Progenitor cell of endocrine pancreas (in vitro differentiated cells): ENCODE measurements at regions not wholly inside any gene's neighbourhood (a gene's known extent, or its start where the extent isn't known, plus 50 kb on each side); places are given as distances from the start of the nearest gene placed in this dataset.

Experiments
- DNase-seq: peaks from one replicate; pipeline ENCODE4 v3.0.0; 2021; ENCODE audit warnings: low spot score; ENCODE audit not compliant: unreplicated experiment
- H3K27ac Mint-ChIP-seq: 2 replicates; pipeline ENCODE4 v1.8.0; 2021; ENCODE audit warnings: mild to moderate bottlenecking, moderate library complexity, mixed read lengths
- H3K27me3 Mint-ChIP-seq: 2 replicates; pipeline ENCODE4 v1.8.0; 2021; ENCODE audit warnings: mixed read lengths
- H3K36me3 Mint-ChIP-seq: 2 replicates; pipeline ENCODE4 v1.8.0; 2022; ENCODE audit warnings: mixed read lengths; ENCODE audit not compliant: insufficient read depth
- H3K4me1 Mint-ChIP-seq: 2 replicates; pipeline ENCODE4 v1.8.0; 2021; ENCODE audit warnings: low read depth, mixed read lengths
- H3K4me3 Mint-ChIP-seq: 2 replicates; pipeline ENCODE4 v1.8.0; 2021; ENCODE audit warnings: low read depth, mild to moderate bottlenecking, moderate library complexity, mixed read lengths
- H3K9me3 Mint-ChIP-seq: 2 replicates; pipeline ENCODE4 v1.8.0; 2021; ENCODE audit warnings: low read depth, mixed read lengths
- TF ChIP-seq, protein P1 (sequence below): fragments of 200-600 bp; sonication (generic); IDR thresholded peaks from one replicate; pipeline ENCODE4 v1.5.0; 2021; ENCODE audit warnings: antibody characterized with exemption, mild to moderate bottlenecking; ENCODE audit not compliant: unreplicated experiment

- Mint-ChIP-seq H3K4me1 (peaks cover 4% of the 10 kb centered on the region), H3K36me3 (no peaks in the 10 kb centered on the region), H3K27ac (peak overlapping the region; percentile 49), H3K9me3 (no peaks in the 10 kb centered on the region), H3K4me3 (no peak overlapping the region), H3K27me3 (peaks cover 31% of the 10 kb centered on the region)
- peak; percentile 71 for DNase-seq
- TF ChIP-seq, protein P1, sequence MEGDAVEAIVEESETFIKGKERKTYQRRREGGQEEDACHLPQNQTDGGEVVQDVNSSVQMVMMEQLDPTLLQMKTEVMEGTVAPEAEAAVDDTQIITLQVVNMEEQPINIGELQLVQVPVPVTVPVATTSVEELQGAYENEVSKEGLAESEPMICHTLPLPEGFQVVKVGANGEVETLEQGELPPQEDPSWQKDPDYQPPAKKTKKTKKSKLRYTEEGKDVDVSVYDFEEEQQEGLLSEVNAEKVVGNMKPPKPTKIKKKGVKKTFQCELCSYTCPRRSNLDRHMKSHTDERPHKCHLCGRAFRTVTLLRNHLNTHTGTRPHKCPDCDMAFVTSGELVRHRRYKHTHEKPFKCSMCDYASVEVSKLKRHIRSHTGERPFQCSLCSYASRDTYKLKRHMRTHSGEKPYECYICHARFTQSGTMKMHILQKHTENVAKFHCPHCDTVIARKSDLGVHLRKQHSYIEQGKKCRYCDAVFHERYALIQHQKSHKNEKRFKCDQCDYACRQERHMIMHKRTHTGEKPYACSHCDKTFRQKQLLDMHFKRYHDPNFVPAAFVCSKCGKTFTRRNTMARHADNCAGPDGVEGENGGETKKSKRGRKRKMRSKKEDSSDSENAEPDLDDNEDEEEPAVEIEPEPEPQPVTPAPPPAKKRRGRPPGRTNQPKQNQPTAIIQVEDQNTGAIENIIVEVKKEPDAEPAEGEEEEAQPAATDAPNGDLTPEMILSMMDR: peak; percentile 100
Measured at GRCh38 chr13:99436686-99437416, 64.4 kb upstream of the TM9SF2 start.

DNA sequence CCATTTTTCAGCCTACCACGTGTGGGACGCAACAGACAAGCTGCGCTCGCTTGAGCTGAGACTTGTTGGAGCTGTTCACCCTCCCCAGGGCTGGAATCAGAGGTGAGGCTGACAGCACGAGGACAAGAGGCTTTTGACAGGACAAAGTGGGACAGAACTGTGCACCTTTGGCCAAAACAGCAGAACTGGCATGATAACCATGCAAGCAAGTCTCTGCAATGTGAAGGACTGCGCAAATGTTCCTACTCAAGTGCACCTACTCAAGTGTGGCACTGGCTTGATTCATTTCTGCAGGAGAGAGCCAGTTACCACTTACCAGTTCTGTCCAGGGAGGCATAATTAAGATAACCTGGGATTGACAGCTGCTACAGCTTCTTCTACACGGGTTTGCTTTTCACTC is 62.2 kb upstream of the TM9SF2 start:
- no peaks in the 10 kb centered on the region for H3K9me3 Mint-ChIP-seq
- peaks cover 2% of the 10 kb centered on the region for H3K4me1 Mint-ChIP-seq
- no peak overlapping the region for H3K4me3 Mint-ChIP-seq
- H3K27me3 Mint-ChIP-seq: peaks cover 23% of the 10 kb centered on the region
- TF ChIP-seq, protein P1: no peak
- H3K27ac Mint-ChIP-seq: no peak overlapping the region
- no peak for DNase-seq
- H3K36me3 Mint-ChIP-seq: no peaks in the 10 kb centered on the region

GRCh38 chr13:99439850-99440604 is 61.2 kb upstream of the TM9SF2 start:
- Mint-ChIP-seq H3K27ac (no peak overlapping the region), H3K4me1 (peaks cover 2% of the 10 kb centered on the region), H3K9me3 (no peaks in the 10 kb centered on the region), H3K27me3 (peaks cover 23% of the 10 kb centered on the region), H3K4me3 (no peak overlapping the region), H3K36me3 (no peaks in the 10 kb centered on the region)
- TF ChIP-seq, protein P1: no peak
- DNase-seq: no peak

GRCh38 chr13:99442273-99442895 is 58.9 kb upstream of the TM9SF2 start:
- TF ChIP-seq, protein P1: peak; percentile 95
- H3K4me1 Mint-ChIP-seq: no peaks in the 10 kb centered on the region
- no peak overlapping the region for H3K27ac Mint-ChIP-seq
- H3K4me3 Mint-ChIP-seq: no peak overlapping the region
- H3K9me3 Mint-ChIP-seq: no peaks in the 10 kb centered on the region
- H3K27me3 Mint-ChIP-seq: peaks cover 23% of the 10 kb centered on the region
- H3K36me3 Mint-ChIP-seq: no peaks in the 10 kb centered on the region
- DNase-seq: no peak

DNA sequence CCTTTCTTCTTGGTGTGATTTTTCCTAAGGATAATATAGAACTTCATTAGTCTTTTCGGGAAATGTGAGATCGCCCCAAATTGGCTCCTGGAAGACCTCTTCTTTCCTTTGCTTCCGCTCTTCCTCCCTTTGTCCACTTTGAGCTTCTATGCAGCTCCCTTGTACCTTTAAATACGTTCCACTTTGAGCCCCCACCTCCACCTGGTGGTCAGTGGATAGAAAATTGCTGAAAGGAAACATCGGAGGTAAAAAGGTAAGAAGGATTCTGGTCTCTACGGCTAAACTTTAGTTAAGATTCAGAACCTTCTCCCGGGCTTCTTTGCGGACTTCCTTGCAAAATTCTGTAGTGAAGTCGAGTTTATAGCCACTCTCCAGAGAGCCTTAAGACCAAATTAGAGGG is 55.0 kb upstream of the TM9SF2 start:
- TF ChIP-seq, protein P1: peak; percentile 42
- peaks cover 14% of the 10 kb centered on the region for H3K27me3 Mint-ChIP-seq
- no peaks in the 10 kb centered on the region for H3K9me3 Mint-ChIP-seq
- no peak overlapping the region for H3K27ac Mint-ChIP-seq
- no peak overlapping the region for H3K4me3 Mint-ChIP-seq
- no peak for DNase-seq
- H3K36me3 Mint-ChIP-seq: no peaks in the 10 kb centered on the region
- H3K4me1 Mint-ChIP-seq: no peaks in the 10 kb centered on the region
